Breast epithelium (tissue), 4 donors: ENCODE measurements at regions not wholly inside any gene's neighbourhood (a gene's known extent, or its start where the extent isn't known, plus 50 kb on each side); places are given as distances from the start of the nearest gene placed in this dataset.
"Not testable (repeated sequence)": the region's sequence is repeated elsewhere in the genome, so short reads cannot be mapped to it uniquely, and the experiment has no call there.

Experiments used
- DNase-seq, 2 donors: peaks; one replicate each; pipeline ENCODE4 v3.0.0-alpha.2; 2019; ENCODE audit warnings: low spot score in 2 of 2
- H3K27ac ChIP-seq, 2 donors: fragments of 200-600 bp; sonication (generic) in 1 of 2; one replicate each; pipeline ENCODE4 v1.5.1; 2016 to 2019; ENCODE audit warnings: mild to moderate bottlenecking in 1 of 2
- H3K27me3 ChIP-seq, 2 donors: fragments of 200-600 bp; sonication (generic) in 1 of 2; one replicate each; pipeline versions ENCODE4 v1.5.1 to v1.6.0; 2017 to 2019; ENCODE audit warnings: control low read depth in 1 of 2, mild to moderate bottlenecking in 1 of 2
- H3K36me3 ChIP-seq: fragments of 200-600 bp; one replicate; pipeline ENCODE4 v1.5.1; 2019
- H3K4me1 ChIP-seq, 2 donors: fragments of 200-600 bp; sonication (generic); one replicate each; pipeline ENCODE4 v1.5.1; 2016 to 2019; ENCODE audit warnings: control low read depth in 1 of 2
- H3K4me3 ChIP-seq, 3 donors: fragments of 200-600 bp; sonication (generic); 1 replicate in 2 of 3; 2 replicates in 1 of 3; pipeline ENCODE4 v1.5.1; 2016 to 2019; ENCODE audit warnings: mild to moderate bottlenecking in 3 of 3, moderate library complexity in 2 of 3
- H3K9me3 ChIP-seq, 2 donors: fragments of 200-600 bp; sonication (generic) in 1 of 2; one replicate each; pipeline ENCODE4 v1.5.1; 2016 to 2019; ENCODE audit warnings: control low read depth in 1 of 2
- POLR2A ChIP-seq: fragments of 450-650 bp; IDR thresholded peaks from one replicate; pipeline ENCODE4 v1.6.1; 2016; ENCODE audit warnings: antibody characterized with exemption, mild to moderate bottlenecking, moderate library complexity
- POLR2AphosphoS5 ChIP-seq, 3 donors: sonication (generic); formaldehyde crosslinking; IDR thresholded peaks; one replicate each; pipeline ENCODE4 v1.6.1; 2017; ENCODE audit warnings: antibody characterized with exemption in 3 of 3
- intact Hi-C: fragments of 100-400 bp; cut with DNase I; formaldehyde crosslinking; loops from one replicate; pipeline ENCODE4 v1.15.1; 2023; ENCODE audit warnings: low total_unique reads
- TF ChIP-seq, protein P1 (sequence below), 3 donors: fragments of 450-650 bp; IDR thresholded peaks; one replicate each; pipeline ENCODE4 v1.5.1; 2016 to 2017; ENCODE audit warnings: antibody characterized with exemption in 3 of 3, mild to moderate bottlenecking in 3 of 3, moderate library complexity in 3 of 3

DNA sequence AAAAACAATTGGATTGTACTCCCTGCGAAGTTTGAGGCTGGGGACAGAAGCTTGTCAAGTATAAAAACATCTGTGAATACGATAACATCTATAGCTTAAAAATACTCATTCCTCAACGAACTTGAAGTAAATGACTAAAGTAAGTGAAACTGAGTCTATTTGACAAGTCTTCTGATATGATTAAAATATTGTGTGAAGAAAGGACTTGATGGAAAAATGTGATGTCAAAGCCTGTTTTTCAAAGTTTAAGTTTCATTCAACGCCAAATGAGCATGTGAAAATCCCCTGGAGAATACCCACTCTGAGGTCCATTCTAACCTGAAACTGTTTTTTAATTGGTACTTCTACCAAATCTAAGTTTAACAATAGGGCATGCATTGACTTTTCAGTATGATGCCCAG, 122.3 kb upstream of the MDFIC start:
- H3K9me3 ChIP-seq = no peaks in the 10 kb centered on the region
- no peak overlapping the region for H3K4me3 ChIP-seq
- DNase-seq = no peak
- no peak overlapping the region for H3K27ac ChIP-seq
- H3K36me3 ChIP-seq = no peaks in the 10 kb centered on the region
- intact Hi-C loops = no loop called here
- H3K27me3 ChIP-seq = no peaks in the 10 kb centered on the region
- TF ChIP-seq, protein P1, sequence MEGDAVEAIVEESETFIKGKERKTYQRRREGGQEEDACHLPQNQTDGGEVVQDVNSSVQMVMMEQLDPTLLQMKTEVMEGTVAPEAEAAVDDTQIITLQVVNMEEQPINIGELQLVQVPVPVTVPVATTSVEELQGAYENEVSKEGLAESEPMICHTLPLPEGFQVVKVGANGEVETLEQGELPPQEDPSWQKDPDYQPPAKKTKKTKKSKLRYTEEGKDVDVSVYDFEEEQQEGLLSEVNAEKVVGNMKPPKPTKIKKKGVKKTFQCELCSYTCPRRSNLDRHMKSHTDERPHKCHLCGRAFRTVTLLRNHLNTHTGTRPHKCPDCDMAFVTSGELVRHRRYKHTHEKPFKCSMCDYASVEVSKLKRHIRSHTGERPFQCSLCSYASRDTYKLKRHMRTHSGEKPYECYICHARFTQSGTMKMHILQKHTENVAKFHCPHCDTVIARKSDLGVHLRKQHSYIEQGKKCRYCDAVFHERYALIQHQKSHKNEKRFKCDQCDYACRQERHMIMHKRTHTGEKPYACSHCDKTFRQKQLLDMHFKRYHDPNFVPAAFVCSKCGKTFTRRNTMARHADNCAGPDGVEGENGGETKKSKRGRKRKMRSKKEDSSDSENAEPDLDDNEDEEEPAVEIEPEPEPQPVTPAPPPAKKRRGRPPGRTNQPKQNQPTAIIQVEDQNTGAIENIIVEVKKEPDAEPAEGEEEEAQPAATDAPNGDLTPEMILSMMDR (IDR thresholded peaks at IDR 0.05) = no peak
- TF ChIP-seq POLR2A (no peak), POLR2AphosphoS5 (IDR thresholded peaks at IDR 0.05) (no peak)
- H3K4me1 ChIP-seq = no peaks in the 10 kb centered on the region

- no peak overlapping the region for H3K27ac ChIP-seq
- intact Hi-C loops = no loop called here
- H3K9me3 ChIP-seq = no peaks in the 10 kb centered on the region
- TF ChIP-seq POLR2AphosphoS5 (IDR thresholded peaks at IDR 0.05) = no peak
- TF ChIP-seq POLR2A = no peak
- TF ChIP-seq, protein P1 (IDR thresholded peaks at IDR 0.05) = no peak
- H3K4me1 ChIP-seq = no peaks in the 10 kb centered on the region
- no peak overlapping the region for H3K4me3 ChIP-seq
- no peaks in the 10 kb centered on the region for H3K27me3 ChIP-seq
- DNase-seq = no peak
- H3K36me3 ChIP-seq = no peaks in the 10 kb centered on the region
Observed at GRCh38 chr7:114802632-114803031, 119.3 kb upstream of the MDFIC start.

DNA sequence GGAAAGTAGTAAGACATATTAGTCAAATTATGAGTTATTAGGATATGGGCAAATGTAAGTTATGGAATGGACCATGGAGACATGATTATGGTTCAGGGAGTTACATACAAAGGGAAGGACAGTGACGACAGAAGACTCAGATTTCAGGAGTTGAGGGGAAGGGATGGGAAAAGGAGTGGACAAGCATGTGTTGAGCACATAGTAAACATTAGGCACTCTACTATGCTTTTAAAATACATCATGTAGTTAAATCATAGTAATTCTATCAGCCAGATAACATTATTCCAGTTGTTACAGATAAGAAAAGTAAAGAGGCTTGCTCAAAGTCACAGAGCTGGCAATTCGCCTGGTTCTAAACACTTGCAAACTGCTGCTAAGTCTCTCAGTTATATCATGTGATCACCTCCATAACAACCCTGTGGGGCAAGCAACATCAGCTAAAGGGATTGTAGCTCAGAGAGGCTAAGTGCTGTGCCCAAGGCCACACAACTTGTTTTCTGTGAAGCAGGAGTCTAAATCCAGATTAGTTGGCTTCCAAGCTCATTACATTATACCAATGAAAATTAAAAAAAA, 115.2 kb upstream of the MDFIC start:
- no peak overlapping the region for H3K27ac ChIP-seq
- H3K4me3 ChIP-seq = no peak overlapping the region
- H3K9me3 ChIP-seq = no peaks in the 10 kb centered on the region
- TF ChIP-seq POLR2AphosphoS5 (IDR thresholded peaks at IDR 0.05) (no peak), POLR2A (no peak)
- TF ChIP-seq, protein P1 (IDR thresholded peaks at IDR 0.05) = no peak
- H3K4me1 ChIP-seq = no peaks in the 10 kb centered on the region
- H3K27me3 ChIP-seq = no peaks in the 10 kb centered on the region
- no peak for DNase-seq
- H3K36me3 ChIP-seq = no peaks in the 10 kb centered on the region
- intact Hi-C loops = no loop called here

DNA sequence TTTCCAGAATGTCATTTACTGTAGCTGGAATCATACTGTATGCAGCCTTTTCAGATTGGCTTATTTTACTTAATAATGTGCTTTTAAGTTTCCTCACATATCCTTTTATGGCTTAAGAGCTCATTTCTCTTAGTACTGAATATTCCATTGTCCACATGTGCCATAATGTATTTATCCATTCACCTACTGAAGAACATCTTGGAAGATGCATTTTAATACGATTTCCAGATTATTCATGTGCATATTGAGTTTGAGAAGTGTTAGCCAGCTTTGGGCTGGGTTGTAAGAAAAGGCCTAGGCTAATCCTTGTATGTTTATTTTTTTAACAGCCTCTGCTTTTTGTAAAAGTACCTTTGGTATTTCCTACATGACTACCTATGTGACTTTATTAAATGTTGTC, 109.3 kb upstream of the MDFIC start:
- TF ChIP-seq, protein P1 (IDR thresholded peaks at IDR 0.05) = no peak
- TF ChIP-seq POLR2A (no peak), POLR2AphosphoS5 (IDR thresholded peaks at IDR 0.05) (no peak)
- no peak overlapping the region for H3K4me3 ChIP-seq
- no peak for DNase-seq
- intact Hi-C loops = no loop called here
- H3K4me1 ChIP-seq = no peaks in the 10 kb centered on the region
- H3K27me3 ChIP-seq = no peaks in the 10 kb centered on the region
- H3K9me3 ChIP-seq = no peaks in the 10 kb centered on the region
- no peaks in the 10 kb centered on the region for H3K36me3 ChIP-seq
- H3K27ac ChIP-seq = no peak overlapping the region

- H3K9me3 ChIP-seq = no peaks in the 10 kb centered on the region
- no peak overlapping the region for H3K27ac ChIP-seq
- no peak for DNase-seq
- TF ChIP-seq POLR2A (no peak), POLR2AphosphoS5 (IDR thresholded peaks at IDR 0.05) (no peak)
- TF ChIP-seq, protein P1 (IDR thresholded peaks at IDR 0.05) = no peak
- intact Hi-C loops = no loop called here
- no peaks in the 10 kb centered on the region for H3K4me1 ChIP-seq
- H3K36me3 ChIP-seq = no peaks in the 10 kb centered on the region
- no peaks in the 10 kb centered on the region for H3K27me3 ChIP-seq
- no peak overlapping the region for H3K4me3 ChIP-seq
Observed at GRCh38 chr7:114813624-114814023, 108.3 kb upstream of the MDFIC start.

GRCh38 chr7:114817036-114817435, 104.9 kb upstream of the MDFIC start:
- H3K4me3 ChIP-seq, H3K27ac ChIP-seq, H3K4me1 ChIP-seq, DNase-seq, H3K27me3 ChIP-seq, intact Hi-C loops, H3K9me3 ChIP-seq, H3K36me3 ChIP-seq: not testable (repeated sequence)
